H9 (cell line): ENCODE measurements at regions not wholly inside any gene's neighbourhood (a gene's known extent, or its start where the extent isn't known, plus 50 kb on each side); places are given as distances from the start of the nearest gene placed in this dataset.

Source experiments
- DNase-seq: peaks from one replicate; pipeline ENCODE4 v3.0.0-alpha.2; 2017
- H2AFZ ChIP-seq: one replicate; pipeline ENCODE4 v1.6.1; 2013; ENCODE audit warnings: mild to moderate bottlenecking, low read length, control low read depth, moderate library complexity
- H2AK5ac ChIP-seq: 2 replicates; pipeline ENCODE4 v1.6.1; 2013; ENCODE audit warnings: low read length, control low read depth, mixed read lengths; ENCODE audit not compliant: insufficient read length
- H2BK120ac ChIP-seq: one replicate; pipeline ENCODE4 v1.6.1; 2013; ENCODE audit warnings: low read depth, mild to moderate bottlenecking, low read length, control low read depth, inconsistent platforms; ENCODE audit not compliant: poor library complexity, severe bottlenecking
- H2BK12ac ChIP-seq: 2 replicates; pipeline ENCODE4 v1.6.1; 2013; ENCODE audit warnings: low read length, control low read depth, mixed read lengths, low read depth; ENCODE audit not compliant: insufficient read length
- H2BK15ac ChIP-seq: 2 replicates; pipeline ENCODE4 v1.6.1; 2013; ENCODE audit warnings: low read depth, low read length, control low read depth
- H2BK20ac ChIP-seq: one replicate; pipeline ENCODE4 v1.6.1; 2013; ENCODE audit warnings: low read depth, mild to moderate bottlenecking, low read length, control low read depth, inconsistent platforms; ENCODE audit not compliant: poor library complexity, severe bottlenecking
- H2BK5ac ChIP-seq: 2 replicates; pipeline ENCODE4 v1.6.1; 2013; ENCODE audit warnings: low read length, control low read depth, mixed read lengths; ENCODE audit not compliant: insufficient read length
- H3K14ac ChIP-seq: 2 replicates; pipeline ENCODE4 v1.6.1; 2013; ENCODE audit warnings: low read length, control low read depth; ENCODE audit not compliant: insufficient read depth
- H3K18ac ChIP-seq: 2 replicates; pipeline ENCODE4 v1.6.1; 2013; ENCODE audit warnings: low read depth, mild to moderate bottlenecking, mixed read lengths, low read length, control low read depth; ENCODE audit not compliant: insufficient read length
- H3K23ac ChIP-seq: 2 replicates; pipeline ENCODE4 v1.6.1; 2013; ENCODE audit warnings: low read length, control low read depth, mixed read lengths, low read depth; ENCODE audit not compliant: insufficient read length
- H3K23me2 ChIP-seq: 2 replicates; pipeline ENCODE4 v1.6.1; 2013; ENCODE audit warnings: low read depth, mild to moderate bottlenecking, mixed read lengths, low read length, control low read depth; ENCODE audit not compliant: insufficient read length, poor library complexity, severe bottlenecking
- H3K27ac ChIP-seq: 2 replicates; pipeline ENCODE4 v1.5.1; 2013; ENCODE audit warnings: low read length, control low read depth, mixed read lengths, low read depth; ENCODE audit not compliant: insufficient read length
- H3K27me3 ChIP-seq: 2 replicates; pipeline ENCODE4 v1.6.1; 2013; ENCODE audit warnings: low read length, control low read depth, inconsistent platforms; ENCODE audit not compliant: insufficient read depth
- H3K4ac ChIP-seq: 2 replicates; pipeline ENCODE4 v1.6.1; 2013; ENCODE audit warnings: low read depth, mild to moderate bottlenecking, control low read depth, inconsistent platforms, low read length, moderate library complexity
- H3K4me1 ChIP-seq: 2 replicates; pipeline ENCODE4 v1.6.1; 2013; ENCODE audit warnings: low read length, control low read depth, inconsistent platforms; ENCODE audit not compliant: insufficient read depth
- H3K4me2 ChIP-seq: 2 replicates; pipeline ENCODE4 v1.6.1; 2013; ENCODE audit warnings: low read length, control low read depth, mixed read lengths; ENCODE audit not compliant: insufficient read length, insufficient read depth
- H3K56ac ChIP-seq: 2 replicates; pipeline ENCODE4 v1.6.1; 2013; ENCODE audit warnings: low read depth, mild to moderate bottlenecking, mixed read lengths, low read length, control low read depth; ENCODE audit not compliant: insufficient read length
- H3K79me1 ChIP-seq: 2 replicates; pipeline ENCODE4 v1.6.1; 2013; ENCODE audit warnings: low read depth, mild to moderate bottlenecking, moderate library complexity, low read length, control low read depth, inconsistent platforms; ENCODE audit not compliant: insufficient read depth, poor library complexity, severe bottlenecking
- H3K79me2 ChIP-seq: 2 replicates; pipeline ENCODE4 v1.6.1; 2013; ENCODE audit warnings: low read length, control low read depth, inconsistent platforms; ENCODE audit not compliant: insufficient read depth
- H3K9ac ChIP-seq: 2 replicates; pipeline ENCODE4 v1.6.1; 2013; ENCODE audit warnings: low read length, control low read depth, mixed read lengths; ENCODE audit not compliant: insufficient read length; ENCODE audit errors: extremely low read depth
- H3K9me3 ChIP-seq: one replicate; pipeline ENCODE4 v1.6.1; 2013; ENCODE audit warnings: low read depth, low read length, inconsistent platforms; ENCODE audit not compliant: control insufficient read depth
- H3T11ph ChIP-seq: one replicate; pipeline ENCODE4 v1.6.1; 2013; ENCODE audit warnings: mild to moderate bottlenecking, low read length, control low read depth, inconsistent platforms
- H4K20me1 ChIP-seq: one replicate; pipeline ENCODE4 v1.6.1; 2013; ENCODE audit not compliant: control insufficient read depth, insufficient read length, insufficient read depth
- H4K5ac ChIP-seq: 2 replicates; pipeline ENCODE4 v1.6.1; 2013; ENCODE audit warnings: low read depth, mild to moderate bottlenecking, mixed read lengths, low read length, control low read depth; ENCODE audit not compliant: insufficient read length
- H4K8ac ChIP-seq: replicated peaks from 2 replicates; pipeline ENCODE4 v1.6.1; 2013; ENCODE audit warnings: low read length, control low read depth, mixed read lengths, low read depth; ENCODE audit not compliant: insufficient read length
- H4K91ac ChIP-seq: 2 replicates; pipeline ENCODE4 v1.6.1; 2013; ENCODE audit warnings: low read depth, mild to moderate bottlenecking, moderate library complexity, mixed read lengths, low read length, control low read depth; ENCODE audit not compliant: insufficient read length
- H3K27ac Mint-ChIP-seq, 3 experiments: 2 replicates in 2 of 3; 3 replicates in 1 of 3; pipeline ENCODE4 v1.8.0; 2020 to 2021; ENCODE audit warnings: mixed read lengths in 3 of 3, mild to moderate bottlenecking in 1 of 3, moderate library complexity in 1 of 3
- H3K27me3 Mint-ChIP-seq: 2 replicates; pipeline ENCODE4 v1.8.0; 2021; ENCODE audit warnings: low read depth, mild to moderate bottlenecking, moderate library complexity, mixed read lengths
- H3K36me3 Mint-ChIP-seq, 3 experiments: 2 replicates in 2 of 3; 3 replicates in 1 of 3; pipeline ENCODE4 v1.8.0; 2020 to 2021; ENCODE audit warnings: low read depth in 3 of 3, mixed read lengths in 3 of 3; ENCODE audit not compliant: insufficient read depth in 1 of 3
- H3K4me1 Mint-ChIP-seq, 2 experiments: 2 replicates each; pipeline ENCODE4 v1.8.0; 2020; ENCODE audit warnings: mixed read lengths in 2 of 2
- H3K4me3 Mint-ChIP-seq, 2 experiments: 2 replicates in 1 of 2; 3 replicates in 1 of 2; pipeline ENCODE4 v1.8.0; 2020 to 2021; ENCODE audit warnings: mild to moderate bottlenecking in 2 of 2, mixed read lengths in 2 of 2, moderate library complexity in 1 of 2
- H3K9me3 Mint-ChIP-seq, 2 experiments: 2 replicates in 1 of 2; 3 replicates in 1 of 2; pipeline ENCODE4 v1.8.0; 2020; ENCODE audit warnings: mild to moderate bottlenecking in 2 of 2, mixed read lengths in 2 of 2, moderate library complexity in 1 of 2
- CTCF ChIP-seq: fragments of 200-600 bp; sonication (generic); conservative IDR thresholded peaks from 3 replicates; pipeline ENCODE4 v1.8.0; 2021; ENCODE audit warnings: antibody characterized with exemption, mild to moderate bottlenecking
- WGBS: extraction: QIAGEN DNeasy Blood & Tissue Kit; methylation state at CpG from one replicate; pipeline ENCODE4 v1.1.7; 2013; ENCODE audit warnings: missing lambda C conversion rate, low lambda C conversion rate, mixed read lengths; ENCODE audit not compliant: insufficient read length; ENCODE audit errors: extremely low coverage; 5-methylcytosine and 5-hydroxymethylcytosine counted together

GRCh38 chr12:41680155-41680554, 464.5 kb downstream of the GXYLT1 start:
- Histone ChIP-seq H3K4ac (no peak overlapping the region), H2AFZ (no peak overlapping the region)

More at GRCh38 chr12:41680155-41680554, 464.5 kb downstream of the GXYLT1 start:
- Histone ChIP-seq H3T11ph (no peak overlapping the region), H2BK12ac (no peak overlapping the region), H2BK20ac (no peak overlapping the region), H2BK15ac (no peak overlapping the region), H4K5ac (no peak overlapping the region), H3K4me2 (no peak overlapping the region), H3K79me2 (no peaks in the 10 kb centered on the region), H3K9me3 (no peaks in the 10 kb centered on the region), H2BK120ac (no peak overlapping the region), H2BK5ac (no peak overlapping the region), H3K79me1 (no peaks in the 10 kb centered on the region), H3K14ac (no peak overlapping the region), H3K4me1 (no peaks in the 10 kb centered on the region), H3K27ac (no peak overlapping the region), H3K27me3 (no peaks in the 10 kb centered on the region), H3K56ac (no peak overlapping the region), H4K20me1 (no peaks in the 10 kb centered on the region), H3K23ac (no peak overlapping the region), H2AK5ac (no peak overlapping the region), H4K8ac (no peak overlapping the region), H3K23me2 (no peaks in the 10 kb centered on the region), H3K9ac (no peak overlapping the region), H3K18ac (no peak overlapping the region), H4K91ac (no peak overlapping the region)
- TF ChIP-seq CTCF = no peak
- Mint-ChIP-seq H3K27me3 (no peaks in the 10 kb centered on the region), H3K4me3 (no peak overlapping the region), H3K9me3 (peaks cover 4% of the 10 kb centered on the region in 2 experiments; a peak in 4 of 5 replicates), H3K27ac (no peak overlapping the region), H3K36me3 (no peaks in the 10 kb centered on the region), H3K4me1 (peaks cover 0 to 3% of the 10 kb centered on the region in 2 experiments; a peak in 1 of 4 replicates)
- no peak for DNase-seq
- WGBS = no CpG with 5 or more reads among the region's 1 CpG
